GM23338 (cell line): ENCODE measurements at regions not wholly inside any gene's neighbourhood (a gene's known extent, or its start where the extent isn't known, plus 50 kb on each side); places are given as distances from the start of the nearest gene placed in this dataset.

Source experiments
- ATAC-seq: fragments of 200-7000 bp; cut with Tn5 transposase; 3 replicates; pipeline ENCODE4 v1.9.1; 2020
- DNase-seq: peaks from one replicate; pipeline ENCODE4 v3.0.0-alpha.2; 2015; ENCODE audit warnings: low spot score
- H2AFZ ChIP-seq: fragments of 200-600 bp; sonication (generic); 2 replicates; pipeline ENCODE4 v1.8.0; 2016; ENCODE audit warnings: antibody characterized with exemption, mild to moderate bottlenecking, moderate library complexity
- H3F3A ChIP-seq: fragments of 200-600 bp; sonication (generic); replicated peaks from 2 replicates; pipeline ENCODE4 v1.8.0; 2017; ENCODE audit warnings: antibody characterized with exemption, mixed run types, low read depth
- H3K27ac ChIP-seq: fragments of 200-600 bp; sonication (generic); 2 replicates; pipeline ENCODE4 v1.6.1; 2016; ENCODE audit warnings: low read depth
- H3K27me3 ChIP-seq: fragments of 200-600 bp; sonication (generic); 2 replicates; pipeline ENCODE4 v1.8.0; 2016; ENCODE audit warnings: mild to moderate bottlenecking, mixed run types, moderate library complexity; ENCODE audit not compliant: insufficient read depth
- H3K36me3 ChIP-seq: fragments of 200-600 bp; sonication (generic); 2 replicates; pipeline ENCODE4 v1.8.0; 2016; ENCODE audit warnings: mild to moderate bottlenecking; ENCODE audit not compliant: insufficient read depth
- H3K4me1 ChIP-seq: fragments of 200-600 bp; sonication (generic); 2 replicates; pipeline ENCODE4 v1.8.0; 2016; ENCODE audit warnings: mild to moderate bottlenecking, moderate library complexity; ENCODE audit not compliant: insufficient read depth
- H3K4me2 ChIP-seq: fragments of 200-600 bp; sonication (generic); 2 replicates; pipeline ENCODE4 v1.7.1; 2017; ENCODE audit warnings: mixed run types
- H3K4me3 ChIP-seq: fragments of 200-600 bp; sonication (generic); 2 replicates; pipeline ENCODE4 v1.6.1; 2016; ENCODE audit warnings: mixed run types
- H3K79me2 ChIP-seq: fragments of 200-600 bp; sonication (generic); replicated peaks from 2 replicates; pipeline ENCODE4 v1.8.0; 2017; ENCODE audit warnings: mild to moderate bottlenecking; ENCODE audit not compliant: insufficient read depth
- H3K9me2 ChIP-seq: fragments of 200-600 bp; sonication (generic); 2 replicates; pipeline ENCODE4 v1.8.0; 2017; ENCODE audit not compliant: insufficient read depth
- H4K20me1 ChIP-seq: fragments of 200-600 bp; sonication (generic); replicated peaks from 2 replicates; pipeline ENCODE4 v1.8.0; 2017; ENCODE audit warnings: mild to moderate bottlenecking; ENCODE audit not compliant: insufficient read depth
- H3K27ac Mint-ChIP-seq: 2 replicates; pipeline ENCODE4 v1.8.0; 2020; ENCODE audit warnings: inconsistent platforms, mild to moderate bottlenecking, moderate library complexity, mixed read lengths
- H3K27me3 Mint-ChIP-seq: 3 replicates; pipeline ENCODE4 v1.8.0; 2022; ENCODE audit warnings: low read depth, mild to moderate bottlenecking, moderate library complexity, mixed read lengths, inconsistent platforms; ENCODE audit not compliant: insufficient read depth, poor library complexity
- H3K36me3 Mint-ChIP-seq: 3 replicates; pipeline ENCODE4 v1.8.0; 2021; ENCODE audit warnings: low read depth, mild to moderate bottlenecking, inconsistent platforms, moderate library complexity, mixed read lengths
- H3K4me1 Mint-ChIP-seq: 3 replicates; pipeline ENCODE4 v1.8.0; 2020; ENCODE audit warnings: mild to moderate bottlenecking, inconsistent platforms, mixed read lengths
- H3K4me3 Mint-ChIP-seq: 3 replicates; pipeline ENCODE4 v1.8.0; 2021; ENCODE audit warnings: moderate library complexity, mild to moderate bottlenecking, inconsistent platforms, mixed read lengths
- H3K9me3 Mint-ChIP-seq: 3 replicates; pipeline ENCODE4 v1.8.0; 2020; ENCODE audit warnings: moderate library complexity, mild to moderate bottlenecking, inconsistent platforms, mixed read lengths
- CREB1 ChIP-seq: fragments of 250-450 bp; sonication (Bioruptor Pico); IDR thresholded peaks from 2 replicates; pipeline ENCODE4 v1.5.0; 2020; ENCODE audit warnings: low read depth, mild to moderate bottlenecking, moderate library complexity
- CTCF ChIP-seq, 2 experiments: fragments of 200-600 bp in 1 of 2; sonication (generic) in 1 of 2; conservative IDR thresholded peaks; 2 replicates each; pipeline versions ENCODE4 v1.5.1 to v1.6.1; 2016 to 2017; ENCODE audit warnings: antibody characterized with exemption in 2 of 2, low read depth in 2 of 2, mild to moderate bottlenecking in 2 of 2, moderate library complexity in 1 of 2
- ETS1 ChIP-seq: IDR thresholded peaks from 2 replicates; pipeline ENCODE4 v1.6.1; 2016; ENCODE audit warnings: antibody characterized with exemption
- EZH2 ChIP-seq: fragments of 200-600 bp; sonication (generic); IDR thresholded peaks from one replicate; pipeline ENCODE4 v1.8.0; 2017; ENCODE audit warnings: antibody characterized with exemption, mild to moderate bottlenecking, low read depth; ENCODE audit not compliant: unreplicated experiment
- EZH2phosphoT487 ChIP-seq: fragments of 200-600 bp; sonication (generic); IDR thresholded peaks from one replicate; pipeline ENCODE4 v1.8.1; 2018; ENCODE audit warnings: antibody characterized with exemption; ENCODE audit not compliant: unreplicated experiment
- JUNB ChIP-seq: IDR thresholded peaks from one replicate; pipeline ENCODE4 v1.6.1; 2016; ENCODE audit warnings: antibody characterized with exemption; ENCODE audit not compliant: unreplicated experiment
- NANOG ChIP-seq: IDR thresholded peaks from 2 replicates; pipeline ENCODE4 v1.6.1; 2016; ENCODE audit warnings: antibody characterized with exemption, borderline replicate concordance
- POLR2AphosphoS5 ChIP-seq: IDR thresholded peaks from 2 replicates; pipeline ENCODE4 v1.6.1; 2016; ENCODE audit warnings: antibody characterized with exemption, low read depth
- REST ChIP-seq: IDR thresholded peaks from one replicate; pipeline ENCODE4 v1.6.1; 2018; ENCODE audit warnings: antibody characterized with exemption; ENCODE audit not compliant: unreplicated experiment
- STAT1 ChIP-seq: IDR thresholded peaks from one replicate; pipeline ENCODE4 v1.6.1; 2016; ENCODE audit warnings: antibody characterized with exemption; ENCODE audit not compliant: unreplicated experiment
- ZNF114 ChIP-seq: fragments of 250-450 bp; sonication (Bioruptor Pico); IDR thresholded peaks from 2 replicates; pipeline ENCODE4 v1.5.0; 2020; ENCODE audit warnings: mild to moderate bottlenecking, moderate library complexity
- ZNF462 ChIP-seq: fragments of 250-450 bp; sonication (Bioruptor Pico); IDR thresholded peaks from 2 replicates; pipeline ENCODE4 v1.5.0; 2020; ENCODE audit warnings: mild to moderate bottlenecking, moderate library complexity

- Mint-ChIP-seq H3K4me3 (no peak overlapping the region), H3K9me3 (no peaks in the 10 kb centered on the region), H3K27me3 (no peaks in the 10 kb centered on the region), H3K36me3 (no peaks in the 10 kb centered on the region), H3K4me1 (peaks cover 2% of the 10 kb centered on the region; the same call in 1 of the 3 replicates), H3K27ac (no peak overlapping the region)
- Histone ChIP-seq H3K36me3 (no peaks in the 10 kb centered on the region), H3F3A (no peaks in the 10 kb centered on the region), H3K27ac (no peak overlapping the region), H4K20me1 (no peaks in the 10 kb centered on the region), H3K27me3 (no peaks in the 10 kb centered on the region), H2AFZ (no peak overlapping the region), H3K4me1 (no peaks in the 10 kb centered on the region), H3K9me2 (no peaks in the 10 kb centered on the region), H3K4me2 (no peak overlapping the region), H3K79me2 (no peaks in the 10 kb centered on the region), H3K4me3 (no peak overlapping the region)
- TF ChIP-seq ETS1 (no peak), CTCF (conservative IDR thresholded peaks at IDR 0.05; ENCODE audit: low read depth in 2 of 2) (no peak), ZNF114 (CRISPR knock-in tag) (no peak), EZH2phosphoT487 (no peak), NANOG (no peak), REST (no peak), JUNB (no peak), POLR2AphosphoS5 (no peak), CREB1 (CRISPR knock-in tag) (no peak), ZNF462 (CRISPR knock-in tag) (no peak), STAT1 (no peak), EZH2 (no peak)
- ATAC-seq, result no peak
- no peak for DNase-seq
Observed at GRCh38 chr18:4593459-4593858, 138.4 kb upstream of the DLGAP1 start.
